K562 (cell line): ENCODE measurements at regions not wholly inside any gene's neighbourhood (a gene's known extent, or its start where the extent isn't known, plus 50 kb on each side); places are given as distances from the start of the nearest gene placed in this dataset.

Experiments used
- ATAC-seq: fragments of 200-7000 bp; cut with Tn5 transposase; 3 replicates; pipeline ENCODE4 v1.9.1; 2020; ENCODE audit warnings: moderate library complexity
- BruUV-seq: library from RNA; stranded (reverse); fragments of 400-500 nt; replicated peaks from 2 replicates; lab custom pipeline; 2021; lab: Mats Ljungman, UMichigan
- CTCF ChIA-PET: fragments of 300-600 bp; formaldehyde crosslinking; extraction: SDS; loops from one replicate; lab custom pipeline; 2021; ENCODE audit warnings: low intra/inter-chr PET ratio; lab: Yijun Ruan, JAX
- POLR2A ChIA-PET: fragments of 300-600, 350-650 bp; sonication (Branson Sonifier 250); formaldehyde crosslinking; extraction: SDS; loops from one replicate; lab custom pipeline; 2021; ENCODE audit warnings: antibody characterized with exemption, inconsistent platforms; lab: Yijun Ruan, JAX
- DNase-seq, 4 experiments: peaks; one replicate each; pipeline versions ENCODE4 v3.0.0 to v3.0.0-alpha.2; 2011 to 2018; ENCODE audit warnings: low spot score in 3 of 4, mixed read lengths in 3 of 4; ENCODE audit errors: extremely low read depth in 1 of 4
- FAIRE-seq: peaks from 2 replicates; lab custom pipeline; 2011; peaks lifted over from hg19 to GRCh38; lab: Jason Lieb, UNC
- H2AFZ ChIP-seq: 2 replicates; pipeline ENCODE4 v1.6.0; 2011; ENCODE audit warnings: low read depth, low read length, control low read depth, inconsistent platforms
- H3K27ac ChIP-seq: fragments of 200-600 bp; 3 replicates; pipeline ENCODE4 v1.8.0; 2011; ENCODE audit warnings: low read depth, mild to moderate bottlenecking, control low read depth, inconsistent platforms, low read length, moderate library complexity, mixed read lengths; ENCODE audit errors: extremely low read depth
- H3K27me3 ChIP-seq, 2 experiments: fragments of 300-600 bp in 1 of 2; 2 replicates in 1 of 2; 3 replicates in 1 of 2; pipeline versions ENCODE4 v1.6.0 to v1.8.0; 2011; ENCODE audit warnings: inconsistent platforms in 2 of 2, low read length in 2 of 2, mild to moderate bottlenecking in 1 of 2, mixed read lengths in 1 of 2, moderate library complexity in 1 of 2; ENCODE audit not compliant: control insufficient read depth in 2 of 2, insufficient read depth in 2 of 2
- H3K36me3 ChIP-seq: fragments of 300-600 bp; 3 replicates; pipeline ENCODE4 v1.8.0; 2011; ENCODE audit warnings: mild to moderate bottlenecking, low read length, inconsistent platforms; ENCODE audit not compliant: control insufficient read depth, insufficient read depth
- H3K4me1 ChIP-seq, 2 experiments: fragments of 200-600 bp in 1 of 2; replicated peaks in 1 of 2; 2 replicates in 1 of 2; 3 replicates in 1 of 2; pipeline versions ENCODE4 v1.5.1 to v1.8.0; 2011; ENCODE audit warnings: inconsistent platforms in 2 of 2, low read length in 2 of 2, mild to moderate bottlenecking in 1 of 2, mixed read lengths in 1 of 2, moderate library complexity in 1 of 2; ENCODE audit not compliant: control insufficient read depth in 2 of 2, insufficient read depth in 2 of 2
- H3K4me2 ChIP-seq: 2 replicates; pipeline ENCODE4 v1.6.1; 2011; ENCODE audit warnings: low read length, control low read depth, inconsistent platforms, mixed read lengths; ENCODE audit not compliant: insufficient read depth
- H3K4me3 ChIP-seq: fragments of 200-600 bp; sonication (generic), shearing (Covaris generic); 2 replicates; pipeline ENCODE4 v1.5.1; 2016; ENCODE audit warnings: control low read depth, inconsistent platforms
- H3K79me2 ChIP-seq: fragments of 200-600 bp; 3 replicates; pipeline ENCODE4 v1.8.0; 2011; ENCODE audit warnings: low read length, inconsistent platforms; ENCODE audit not compliant: control insufficient read depth, insufficient read depth
- H3K9ac ChIP-seq, 2 experiments: 2 replicates each; pipeline versions ENCODE4 v1.6.0 to v1.6.1; 2011; ENCODE audit warnings: low read depth in 2 of 2, low read length in 2 of 2, control low read depth in 1 of 2, inconsistent platforms in 1 of 2, mild to moderate bottlenecking in 1 of 2, mixed read lengths in 1 of 2; ENCODE audit not compliant: insufficient read depth in 1 of 2
- H3K9me1 ChIP-seq: one replicate; pipeline ENCODE4 v1.6.0; 2011; ENCODE audit warnings: inconsistent platforms, mild to moderate bottlenecking, low read length, moderate library complexity; ENCODE audit not compliant: control insufficient read depth, insufficient read depth
- H3K9me3 ChIP-seq: replicated peaks from 2 replicates; pipeline ENCODE4 v1.5.1; 2011; ENCODE audit warnings: low read depth, low read length, inconsistent platforms; ENCODE audit not compliant: control insufficient read depth, insufficient read depth
- H4K20me1 ChIP-seq: replicated peaks from 2 replicates; pipeline ENCODE4 v1.6.1; 2011; ENCODE audit warnings: low read length, inconsistent platforms, mixed read lengths; ENCODE audit not compliant: control insufficient read depth, insufficient read depth
- EP400 ChIP-seq: fragments of 450-650 bp; IDR thresholded peaks from 2 replicates; pipeline ENCODE4 v1.6.1; 2017; ENCODE audit warnings: antibody characterized with exemption, mild to moderate bottlenecking, moderate library complexity
- FOXK1 ChIP-seq: sonication (generic); formaldehyde crosslinking; IDR thresholded peaks from 2 replicates; pipeline ENCODE4 v1.8.0; 2022; ENCODE audit warnings: missing genetic modification reagents, mild to moderate bottlenecking, borderline replicate concordance
- FOXP1 ChIP-seq: sonication (generic); formaldehyde crosslinking; IDR thresholded peaks from 2 replicates; pipeline ENCODE4 v1.8.0; 2022; ENCODE audit warnings: mild to moderate bottlenecking, missing genetic modification reagents
- HEY1 ChIP-seq: fragments of 250-450 bp; sonication (Bioruptor Pico); IDR thresholded peaks from 2 replicates; pipeline ENCODE4 v1.5.0; 2020; ENCODE audit warnings: mild to moderate bottlenecking, moderate library complexity, borderline replicate concordance
- NR0B1 ChIP-seq: fragments of 450-650 bp; IDR thresholded peaks from one replicate; pipeline ENCODE4 v1.6.1; 2018; ENCODE audit warnings: mild to moderate bottlenecking, moderate library complexity; ENCODE audit not compliant: partially characterized antibody
- NRF1 ChIP-seq, 2 experiments: fragments of 450-650 bp; IDR thresholded peaks in 1 of 2; conservative IDR thresholded peaks in 1 of 2; 2 replicates each; pipeline ENCODE4 v1.6.1; 2014; ENCODE audit warnings: mild to moderate bottlenecking in 2 of 2
- RB1 ChIP-seq: fragments of 450-650 bp; IDR thresholded peaks from 2 replicates; pipeline ENCODE4 v1.6.1; 2017; ENCODE audit warnings: low read depth, mild to moderate bottlenecking
- SMARCE1 ChIP-seq: fragments of 450-650 bp; IDR thresholded peaks from 2 replicates; pipeline ENCODE4 v1.7.1; 2016; ENCODE audit warnings: mild to moderate bottlenecking
- TARDBP ChIP-seq: fragments of 450-650 bp; IDR thresholded peaks from 2 replicates; pipeline ENCODE4 v1.6.1; 2016
- ZNF12 ChIP-seq: sonication (generic); formaldehyde crosslinking; IDR thresholded peaks from 2 replicates; pipeline ENCODE4 v1.4.0; 2020; ENCODE audit warnings: mild to moderate bottlenecking, missing genetic modification reagents
- ZNF408 ChIP-seq: fragments of 250-450 bp; sonication (Bioruptor Pico); IDR thresholded peaks from 2 replicates; pipeline ENCODE4 v1.4.0; 2020; ENCODE audit warnings: low read depth, mild to moderate bottlenecking, moderate library complexity
- WGBS: fragments of 100-300 bp; shearing (Covaris generic); methylation state at CpG from one replicate; pipeline ENCODE4 v1.1.6; 2016; ENCODE audit warnings: low coverage, mixed read lengths; ENCODE audit not compliant: insufficient coverage; ENCODE audit errors: missing lambda C conversion rate; 5-methylcytosine and 5-hydroxymethylcytosine counted together
- in situ Hi-C: fragments of 300-500 bp; cut with MboI; formaldehyde crosslinking; loops from 4 replicates; pipeline ENCODE4 v1.15.0; 2018; ENCODE audit warnings: inconsistent platforms, mixed read lengths
- intact Hi-C: fragments of 100-400 bp; cut with micrococcal nuclease; formaldehyde crosslinking; loops from 2 replicates; pipeline ENCODE4 v1.14.2; 2022

DNA sequence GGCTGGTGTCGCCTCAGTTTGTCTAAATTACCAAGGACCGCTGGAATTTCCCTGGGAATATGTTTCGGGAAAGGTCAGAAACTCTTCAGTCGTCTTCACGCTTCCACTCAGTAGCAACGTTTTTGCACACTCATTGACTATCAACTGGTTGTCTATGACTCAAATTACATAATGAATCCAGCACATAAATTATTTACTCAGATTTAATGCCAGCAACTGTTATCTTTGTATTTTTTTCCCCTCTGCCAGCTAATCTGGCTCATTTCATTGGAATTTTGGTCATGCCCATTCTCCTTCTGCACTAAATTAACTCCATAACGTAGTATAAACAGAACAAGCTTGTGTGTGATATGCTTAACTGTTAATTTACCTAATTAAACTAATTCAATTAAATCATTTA lies 372.7 kb upstream of the ZFHX3 start:
- TF ChIP-seq ZNF408 (CRISPR knock-in tag) (no peak), FOXK1 (CRISPR knock-in tag) (no peak), ZNF12 (CRISPR knock-in tag) (no peak), TARDBP (no peak), RB1 (no peak), FOXP1 (CRISPR knock-in tag) (no peak), NRF1 (conservative IDR thresholded peaks at IDR 0.05 in 1 of 2, IDR thresholded peaks at IDR 0.05 in 1 of 2) (no peak), NR0B1 (no peak), HEY1 (CRISPR knock-in tag) (no peak), SMARCE1 (no peak), EP400 (no peak)
- DNase-seq, result no peak
- no peak for ATAC-seq
- Histone ChIP-seq H2AFZ (no peak overlapping the region), H3K9me1 (no peaks in the 10 kb centered on the region), H3K79me2 (no peaks in the 10 kb centered on the region), H3K27me3 (peaks cover 0 to 4% of the 10 kb centered on the region in 2 experiments; a peak in 3 of 5 replicates), H4K20me1 (no peaks in the 10 kb centered on the region; the same call in 1 of the 2 replicates), H3K27ac (no peak overlapping the region), H3K9ac (no peak overlapping the region), H3K4me1 (no peaks in the 10 kb centered on the region), H3K4me3 (no peak overlapping the region), H3K4me2 (no peak overlapping the region), H3K9me3 (no peaks in the 10 kb centered on the region), H3K36me3 (no peaks in the 10 kb centered on the region)
- BruUV-seq, result no TSS peak
- WGBS, result under 1% methylated on average over 7 of the region's 7 CpGs
- no peak for FAIRE-seq
- ChIA-PET POLR2A (no interaction called here), CTCF (no interaction called here)
- intact Hi-C loops (no loop called here), in situ Hi-C loops (no loop called here)
